GM23338 (cell line): ENCODE measurements at regions not wholly inside any gene's neighbourhood (a gene's known extent, or its start where the extent isn't known, plus 50 kb on each side); places are given as distances from the start of the nearest gene placed in this dataset.
A peak's percentile ranks its signal among the peaks of the same experiment; 100 is the strongest.

Experiments used
- ATAC-seq: fragments of 200-7000 bp; cut with Tn5 transposase; 3 replicates; pipeline ENCODE4 v1.9.1; 2020
- DNase-seq: peaks from one replicate; pipeline ENCODE4 v3.0.0-alpha.2; 2015; ENCODE audit warnings: low spot score
- H2AFZ ChIP-seq: fragments of 200-600 bp; sonication (generic); 2 replicates; pipeline ENCODE4 v1.8.0; 2016; ENCODE audit warnings: antibody characterized with exemption, mild to moderate bottlenecking, moderate library complexity
- H3F3A ChIP-seq: fragments of 200-600 bp; sonication (generic); replicated peaks from 2 replicates; pipeline ENCODE4 v1.8.0; 2017; ENCODE audit warnings: antibody characterized with exemption, mixed run types, low read depth
- H3K27ac ChIP-seq: fragments of 200-600 bp; sonication (generic); 2 replicates; pipeline ENCODE4 v1.6.1; 2016; ENCODE audit warnings: low read depth
- H3K27me3 ChIP-seq: fragments of 200-600 bp; sonication (generic); 2 replicates; pipeline ENCODE4 v1.8.0; 2016; ENCODE audit warnings: mild to moderate bottlenecking, mixed run types, moderate library complexity; ENCODE audit not compliant: insufficient read depth
- H3K36me3 ChIP-seq: fragments of 200-600 bp; sonication (generic); 2 replicates; pipeline ENCODE4 v1.8.0; 2016; ENCODE audit warnings: mild to moderate bottlenecking; ENCODE audit not compliant: insufficient read depth
- H3K4me1 ChIP-seq: fragments of 200-600 bp; sonication (generic); 2 replicates; pipeline ENCODE4 v1.8.0; 2016; ENCODE audit warnings: mild to moderate bottlenecking, moderate library complexity; ENCODE audit not compliant: insufficient read depth
- H3K4me2 ChIP-seq: fragments of 200-600 bp; sonication (generic); 2 replicates; pipeline ENCODE4 v1.7.1; 2017; ENCODE audit warnings: mixed run types
- H3K4me3 ChIP-seq: fragments of 200-600 bp; sonication (generic); 2 replicates; pipeline ENCODE4 v1.6.1; 2016; ENCODE audit warnings: mixed run types
- H3K79me2 ChIP-seq: fragments of 200-600 bp; sonication (generic); replicated peaks from 2 replicates; pipeline ENCODE4 v1.8.0; 2017; ENCODE audit warnings: mild to moderate bottlenecking; ENCODE audit not compliant: insufficient read depth
- H3K9me2 ChIP-seq: fragments of 200-600 bp; sonication (generic); 2 replicates; pipeline ENCODE4 v1.8.0; 2017; ENCODE audit not compliant: insufficient read depth
- H4K20me1 ChIP-seq: fragments of 200-600 bp; sonication (generic); replicated peaks from 2 replicates; pipeline ENCODE4 v1.8.0; 2017; ENCODE audit warnings: mild to moderate bottlenecking; ENCODE audit not compliant: insufficient read depth
- H3K27ac Mint-ChIP-seq: 2 replicates; pipeline ENCODE4 v1.8.0; 2020; ENCODE audit warnings: inconsistent platforms, mild to moderate bottlenecking, moderate library complexity, mixed read lengths
- H3K27me3 Mint-ChIP-seq: 3 replicates; pipeline ENCODE4 v1.8.0; 2022; ENCODE audit warnings: low read depth, mild to moderate bottlenecking, moderate library complexity, mixed read lengths, inconsistent platforms; ENCODE audit not compliant: insufficient read depth, poor library complexity
- H3K36me3 Mint-ChIP-seq: 3 replicates; pipeline ENCODE4 v1.8.0; 2021; ENCODE audit warnings: low read depth, mild to moderate bottlenecking, inconsistent platforms, moderate library complexity, mixed read lengths
- H3K4me1 Mint-ChIP-seq: 3 replicates; pipeline ENCODE4 v1.8.0; 2020; ENCODE audit warnings: mild to moderate bottlenecking, inconsistent platforms, mixed read lengths
- H3K4me3 Mint-ChIP-seq: 3 replicates; pipeline ENCODE4 v1.8.0; 2021; ENCODE audit warnings: moderate library complexity, mild to moderate bottlenecking, inconsistent platforms, mixed read lengths
- H3K9me3 Mint-ChIP-seq: 3 replicates; pipeline ENCODE4 v1.8.0; 2020; ENCODE audit warnings: moderate library complexity, mild to moderate bottlenecking, inconsistent platforms, mixed read lengths
- CREB1 ChIP-seq: fragments of 250-450 bp; sonication (Bioruptor Pico); IDR thresholded peaks from 2 replicates; pipeline ENCODE4 v1.5.0; 2020; ENCODE audit warnings: low read depth, mild to moderate bottlenecking, moderate library complexity
- CTCF ChIP-seq, 2 experiments: fragments of 200-600 bp in 1 of 2; sonication (generic) in 1 of 2; conservative IDR thresholded peaks; 2 replicates each; pipeline versions ENCODE4 v1.5.1 to v1.6.1; 2016 to 2017; ENCODE audit warnings: antibody characterized with exemption in 2 of 2, low read depth in 2 of 2, mild to moderate bottlenecking in 2 of 2, moderate library complexity in 1 of 2
- ETS1 ChIP-seq: IDR thresholded peaks from 2 replicates; pipeline ENCODE4 v1.6.1; 2016; ENCODE audit warnings: antibody characterized with exemption
- EZH2 ChIP-seq: fragments of 200-600 bp; sonication (generic); IDR thresholded peaks from one replicate; pipeline ENCODE4 v1.8.0; 2017; ENCODE audit warnings: antibody characterized with exemption, mild to moderate bottlenecking, low read depth; ENCODE audit not compliant: unreplicated experiment
- JUNB ChIP-seq: IDR thresholded peaks from one replicate; pipeline ENCODE4 v1.6.1; 2016; ENCODE audit warnings: antibody characterized with exemption; ENCODE audit not compliant: unreplicated experiment
- NANOG ChIP-seq: IDR thresholded peaks from 2 replicates; pipeline ENCODE4 v1.6.1; 2016; ENCODE audit warnings: antibody characterized with exemption, borderline replicate concordance
- POLR2AphosphoS5 ChIP-seq: IDR thresholded peaks from 2 replicates; pipeline ENCODE4 v1.6.1; 2016; ENCODE audit warnings: antibody characterized with exemption, low read depth
- STAT1 ChIP-seq: IDR thresholded peaks from one replicate; pipeline ENCODE4 v1.6.1; 2016; ENCODE audit warnings: antibody characterized with exemption; ENCODE audit not compliant: unreplicated experiment
- ZNF331 ChIP-seq: fragments of 250-450 bp; sonication (Bioruptor Pico); IDR thresholded peaks from 2 replicates; pipeline ENCODE4 v1.5.0; 2020; ENCODE audit warnings: low read depth, mild to moderate bottlenecking, moderate library complexity
- TF ChIP-seq, protein P1 (sequence below): IDR thresholded peaks from one replicate; pipeline ENCODE4 v1.6.1; 2018; ENCODE audit warnings: antibody characterized with exemption; ENCODE audit not compliant: unreplicated experiment

- Histone ChIP-seq H3K9me2 (no peaks in the 10 kb centered on the region; the same call in 1 of the 2 replicates), H4K20me1 (no peaks in the 10 kb centered on the region), H3K4me3 (no peak overlapping the region), H3K4me2 (no peak overlapping the region), H3K27me3 (no peaks in the 10 kb centered on the region), H2AFZ (no peak overlapping the region), H3K4me1 (no peaks in the 10 kb centered on the region), H3K79me2 (no peaks in the 10 kb centered on the region), H3K36me3 (no peaks in the 10 kb centered on the region), H3F3A (no peaks in the 10 kb centered on the region), H3K27ac (no peak overlapping the region)
- no peak overlapping the region for H3K4me3 Mint-ChIP-seq
- no peak for DNase-seq
- no peaks in the 10 kb centered on the region for H3K36me3 Mint-ChIP-seq
- no peak overlapping the region for H3K27ac Mint-ChIP-seq
- no peak for ATAC-seq
- 0 out of 3 replicates have a peak, but pooled peaks cover 2% of the 10 kb centered on the region for H3K4me1 Mint-ChIP-seq
- TF ChIP-seq STAT1: no peak
- H3K9me3 Mint-ChIP-seq: no peaks in the 10 kb centered on the region
- H3K27me3 Mint-ChIP-seq: no peaks in the 10 kb centered on the region
Observed at GRCh38 chr4:34258176-34258575, 1986.1 kb downstream of the ARAP2 start.

DNA sequence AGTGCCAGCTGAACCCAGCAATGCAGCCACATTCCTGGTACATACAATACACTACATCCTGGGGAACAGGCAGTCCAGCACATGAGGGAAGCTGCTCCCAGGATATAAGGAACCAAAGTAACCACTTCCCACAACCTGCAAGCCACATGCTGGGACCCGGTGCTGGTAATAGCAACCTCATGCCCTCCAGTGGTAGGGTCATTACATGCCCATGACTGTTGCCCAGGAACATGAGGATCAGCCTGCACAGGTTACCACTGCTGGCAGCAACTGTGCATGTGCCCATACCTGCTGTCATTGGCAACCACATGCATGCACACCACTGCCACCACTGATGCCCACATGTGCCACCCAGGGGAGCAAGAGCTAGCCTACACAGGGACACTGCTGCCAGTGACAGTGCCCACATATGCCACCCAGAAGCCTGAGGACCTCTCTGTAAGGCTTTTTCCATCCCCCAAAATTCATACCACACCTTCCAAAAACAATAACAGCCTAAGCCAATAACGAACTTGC is 1982.5 kb downstream of the ARAP2 start:
- ATAC-seq: no peak
- no peak overlapping the region; the same call in 1 of the 2 replicates for H3K27ac Mint-ChIP-seq
- no peaks in the 10 kb centered on the region for H3K4me1 ChIP-seq

DNA sequence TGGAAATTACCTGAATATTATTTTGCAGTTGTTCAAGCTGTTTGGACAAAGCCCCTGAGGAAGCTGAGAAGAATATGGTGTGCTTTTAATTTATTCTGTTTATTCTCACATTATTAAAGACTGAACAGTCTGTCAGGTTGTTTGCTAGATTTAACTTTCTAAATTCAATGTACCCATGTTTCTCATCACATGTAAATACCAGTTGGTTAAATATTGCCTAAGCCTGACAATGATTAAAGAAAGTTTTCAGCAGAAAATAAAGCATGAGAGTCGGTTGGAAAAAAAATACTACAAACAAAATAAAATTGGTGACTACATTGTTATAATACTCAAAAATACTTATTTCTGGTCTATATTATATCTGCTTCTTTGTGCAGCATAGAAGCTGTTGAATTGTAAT is 1974.7 kb downstream of the ARAP2 start:
- Mint-ChIP-seq H3K4me1 (no peaks in the 10 kb centered on the region), H3K9me3 (no peaks in the 10 kb centered on the region), H3K27ac (no peak overlapping the region), H3K27me3 (no peaks in the 10 kb centered on the region), H3K36me3 (no peaks in the 10 kb centered on the region), H3K4me3 (no peak overlapping the region)
- Histone ChIP-seq H3K4me2 (no peak overlapping the region), H3K27me3 (no peaks in the 10 kb centered on the region), H4K20me1 (no peaks in the 10 kb centered on the region), H2AFZ (no peak overlapping the region), H3K4me3 (no peak overlapping the region), H3F3A (no peaks in the 10 kb centered on the region), H3K4me1 (no peaks in the 10 kb centered on the region), H3K36me3 (no peaks in the 10 kb centered on the region), H3K9me2 (no peaks in the 10 kb centered on the region), H3K79me2 (no peaks in the 10 kb centered on the region), H3K27ac (no peak overlapping the region)
- DNase-seq (no peak), ATAC-seq (no peak)
- TF ChIP-seq NANOG (no peak), JUNB (no peak), EZH2 (no peak), POLR2AphosphoS5 (no peak), ZNF331 (CRISPR knock-in tag) (no peak), ETS1 (no peak), CREB1 (no peak), STAT1 (no peak)
- TF ChIP-seq, protein P1, sequence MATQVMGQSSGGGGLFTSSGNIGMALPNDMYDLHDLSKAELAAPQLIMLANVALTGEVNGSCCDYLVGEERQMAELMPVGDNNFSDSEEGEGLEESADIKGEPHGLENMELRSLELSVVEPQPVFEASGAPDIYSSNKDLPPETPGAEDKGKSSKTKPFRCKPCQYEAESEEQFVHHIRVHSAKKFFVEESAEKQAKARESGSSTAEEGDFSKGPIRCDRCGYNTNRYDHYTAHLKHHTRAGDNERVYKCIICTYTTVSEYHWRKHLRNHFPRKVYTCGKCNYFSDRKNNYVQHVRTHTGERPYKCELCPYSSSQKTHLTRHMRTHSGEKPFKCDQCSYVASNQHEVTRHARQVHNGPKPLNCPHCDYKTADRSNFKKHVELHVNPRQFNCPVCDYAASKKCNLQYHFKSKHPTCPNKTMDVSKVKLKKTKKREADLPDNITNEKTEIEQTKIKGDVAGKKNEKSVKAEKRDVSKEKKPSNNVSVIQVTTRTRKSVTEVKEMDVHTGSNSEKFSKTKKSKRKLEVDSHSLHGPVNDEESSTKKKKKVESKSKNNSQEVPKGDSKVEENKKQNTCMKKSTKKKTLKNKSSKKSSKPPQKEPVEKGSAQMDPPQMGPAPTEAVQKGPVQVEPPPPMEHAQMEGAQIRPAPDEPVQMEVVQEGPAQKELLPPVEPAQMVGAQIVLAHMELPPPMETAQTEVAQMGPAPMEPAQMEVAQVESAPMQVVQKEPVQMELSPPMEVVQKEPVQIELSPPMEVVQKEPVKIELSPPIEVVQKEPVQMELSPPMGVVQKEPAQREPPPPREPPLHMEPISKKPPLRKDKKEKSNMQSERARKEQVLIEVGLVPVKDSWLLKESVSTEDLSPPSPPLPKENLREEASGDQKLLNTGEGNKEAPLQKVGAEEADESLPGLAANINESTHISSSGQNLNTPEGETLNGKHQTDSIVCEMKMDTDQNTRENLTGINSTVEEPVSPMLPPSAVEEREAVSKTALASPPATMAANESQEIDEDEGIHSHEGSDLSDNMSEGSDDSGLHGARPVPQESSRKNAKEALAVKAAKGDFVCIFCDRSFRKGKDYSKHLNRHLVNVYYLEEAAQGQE: no peak

More for the DNA sequence above, 1982.5 kb downstream of the ARAP2 start:
- DNase-seq: peak; percentile 17
- no peak overlapping the region for H3K27ac ChIP-seq
- H3F3A ChIP-seq: no peaks in the 10 kb centered on the region
- Mint-ChIP-seq H3K4me3 (no peak overlapping the region), H3K36me3 (peaks cover 4% of the 10 kb centered on the region; the same call in 1 of the 3 replicates), H3K27me3 (peaks cover 1% of the 10 kb centered on the region), H3K4me1 (0 out of 3 replicates have a peak, but pooled peaks cover 2% of the 10 kb centered on the region), H3K9me3 (peaks cover 4% of the 10 kb centered on the region; the same call in 1 of the 3 replicates)
- H3K27me3 ChIP-seq: no peaks in the 10 kb centered on the region
- H3K9me2 ChIP-seq: peaks cover 5% of the 10 kb centered on the region; the same call in 1 of the 2 replicates
- no peak overlapping the region for H2AFZ ChIP-seq
- H3K4me2 ChIP-seq: no peak overlapping the region
- no peaks in the 10 kb centered on the region for H4K20me1 ChIP-seq
- H3K79me2 ChIP-seq: no peaks in the 10 kb centered on the region
- H3K36me3 ChIP-seq: no peaks in the 10 kb centered on the region
- TF ChIP-seq JUNB: no peak
- TF ChIP-seq CTCF (conservative IDR thresholded peaks at IDR 0.05; ENCODE audit: low read depth in 2 of 2): peak in 1 of 2 experiments; percentile 46; a peak in 2 of 4 replicates
- TF ChIP-seq CREB1: no peak
- H3K4me3 ChIP-seq: no peak overlapping the region
